GM18861 (cell line): ENCODE measurements at regions not wholly inside any gene's neighbourhood (a gene's known extent, or its start where the extent isn't known, plus 50 kb on each side); places are given as distances from the start of the nearest gene placed in this dataset.
"Not testable (repeated sequence)": the region's sequence is repeated elsewhere in the genome, so short reads cannot be mapped to it uniquely, and the experiment has no call there.

Experiments used
- ATAC-seq: cut with Tn5 transposase; IDR thresholded peaks from one replicate; pipeline ENCODE4 v1.9.1; 2021; ENCODE audit not compliant: unreplicated experiment

- ATAC-seq: no peak
Measured at GRCh38 chr1:119251751-119252150, 111.3 kb upstream of the WARS2 start.

- no peak for ATAC-seq
Measured at GRCh38 chr1:119253366-119253765, 112.9 kb upstream of the WARS2 start.

- ATAC-seq: no peak
Measured at GRCh38 chr1:119254067-119254720, 113.7 kb upstream of the WARS2 start.

- ATAC-seq: not testable (repeated sequence)
Measured at GRCh38 chr1:119256089-119256488, 112.5 kb upstream of the HAO2 start.

- no peak for ATAC-seq
Measured at GRCh38 chr1:119260506-119260905, 108.1 kb upstream of the HAO2 start.

GRCh38 chr1:119266386-119266785 lies 102.2 kb upstream of the HAO2 start:
- ATAC-seq: peak; percentile 95

- ATAC-seq: peak; percentile 27
Measured at GRCh38 chr1:119266858-119267257, 101.7 kb upstream of the HAO2 start.

- ATAC-seq: peak; percentile 10
Measured at GRCh38 chr1:119267288-119267687, 101.3 kb upstream of the HAO2 start.

- no peak for ATAC-seq
Measured at GRCh38 chr1:119268879-119269278, 99.7 kb upstream of the HAO2 start.

GRCh38 chr1:119275145-119276134 lies 93.1 kb upstream of the HAO2 start:
- ATAC-seq: peak; percentile 79

GRCh38 chr1:119276558-119276957 lies 92.0 kb upstream of the HAO2 start:
- ATAC-seq: no peak

- ATAC-seq: no peak
Measured at GRCh38 chr1:119279456-119280381, 88.9 kb upstream of the HAO2 start.

GRCh38 chr1:119285482-119285881 lies 83.1 kb upstream of the HAO2 start:
- no peak for ATAC-seq

- ATAC-seq: peak; percentile 86
Measured at GRCh38 chr1:119286587-119287181, 81.9 kb upstream of the HAO2 start.

- no peak for ATAC-seq
Measured at GRCh38 chr1:119288751-119289150, 79.8 kb upstream of the HAO2 start.

- no peak for ATAC-seq
Measured at GRCh38 chr1:119290297-119290696, 78.3 kb upstream of the HAO2 start.

GRCh38 chr1:119291611-119292206 lies 76.9 kb upstream of the HAO2 start:
- ATAC-seq: no peak

GRCh38 chr1:119293797-119294196 lies 74.8 kb upstream of the HAO2 start:
- ATAC-seq: no peak

- ATAC-seq: no peak
Measured at GRCh38 chr1:119294199-119294598, 74.4 kb upstream of the HAO2 start.

GRCh38 chr1:119294722-119295121 lies 73.9 kb upstream of the HAO2 start:
- ATAC-seq: no peak
